GM18858 (cell line): ENCODE measurements at regions not wholly inside any gene's neighbourhood (a gene's known extent, or its start where the extent isn't known, plus 50 kb on each side); places are given as distances from the start of the nearest gene placed in this dataset.

Experiments used
- ATAC-seq: cut with Tn5 transposase; IDR thresholded peaks from one replicate; pipeline ENCODE4 v1.9.1; 2021; ENCODE audit not compliant: unreplicated experiment

DNA sequence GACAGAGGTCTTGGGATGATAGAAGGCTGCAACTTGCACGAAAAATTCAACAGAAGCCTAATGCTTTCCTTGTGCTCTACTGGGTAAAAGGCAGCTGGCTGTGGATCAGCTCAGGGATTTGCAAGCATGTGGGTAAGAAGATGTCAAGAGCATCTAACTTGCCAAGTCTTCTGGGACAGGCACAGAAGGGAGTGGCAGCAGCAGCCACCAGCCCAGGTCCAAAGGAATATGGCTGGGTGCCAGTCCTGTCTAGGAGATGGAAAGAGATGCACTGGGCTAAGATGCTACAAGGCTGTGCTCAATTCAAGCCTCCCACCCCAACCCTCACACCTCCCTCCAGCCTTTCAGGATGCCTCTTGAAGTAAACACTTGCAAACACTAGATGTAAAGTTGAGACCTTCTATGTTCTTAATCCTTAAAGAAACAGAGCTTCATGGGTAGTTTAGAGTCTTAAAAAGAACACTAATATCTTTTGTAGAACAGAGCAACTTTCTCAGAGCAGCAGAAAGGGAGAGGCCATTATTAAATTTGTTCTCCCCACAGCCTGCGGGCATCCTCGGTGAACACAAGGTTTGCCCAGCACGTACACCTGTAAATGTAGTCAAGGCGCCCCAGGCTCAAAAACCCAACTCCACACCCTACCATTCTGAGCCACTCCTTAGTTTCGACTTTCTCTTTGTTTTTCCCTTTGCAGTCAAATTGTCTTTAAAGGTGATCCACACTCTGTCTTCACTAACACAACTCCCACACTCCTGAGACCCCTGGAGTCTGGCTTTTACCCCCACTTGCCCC lies 64.6 kb upstream of the BCAR3 start:
- ATAC-seq, result no peak

DNA sequence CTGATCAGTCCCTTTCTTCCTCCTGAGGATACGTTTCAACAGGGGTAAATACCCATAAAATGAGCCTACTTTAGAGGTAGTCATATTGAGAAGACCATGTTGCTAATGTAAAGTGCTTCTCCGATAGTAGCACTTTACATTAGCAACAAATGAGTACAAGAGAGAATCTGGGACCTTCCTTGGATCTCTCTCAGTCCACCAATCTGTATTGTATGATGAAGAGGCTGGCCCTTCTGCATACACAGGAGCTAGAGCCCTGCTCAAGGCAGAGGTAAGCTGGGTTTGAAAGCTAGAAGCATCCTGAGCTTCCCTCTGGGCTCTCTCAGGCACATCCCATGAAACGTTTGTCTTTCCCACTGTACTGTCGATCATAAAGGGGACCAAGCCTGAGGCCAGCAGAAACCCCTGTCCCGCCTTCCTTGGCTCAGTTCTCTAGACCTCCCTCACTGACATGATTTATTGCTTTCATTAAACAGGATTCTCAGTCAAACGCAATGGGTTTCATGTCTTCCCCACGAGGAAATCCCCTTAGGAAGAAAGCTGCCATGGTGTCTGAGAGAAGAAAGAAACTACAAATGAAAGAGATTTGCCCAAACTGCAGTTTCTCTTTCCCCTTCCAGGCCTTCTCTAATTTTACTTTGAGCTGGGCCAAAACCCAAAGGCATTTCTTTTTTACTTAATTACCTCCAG lies 62.8 kb upstream of the BCAR3 start:
- ATAC-seq, result no peak

DNA sequence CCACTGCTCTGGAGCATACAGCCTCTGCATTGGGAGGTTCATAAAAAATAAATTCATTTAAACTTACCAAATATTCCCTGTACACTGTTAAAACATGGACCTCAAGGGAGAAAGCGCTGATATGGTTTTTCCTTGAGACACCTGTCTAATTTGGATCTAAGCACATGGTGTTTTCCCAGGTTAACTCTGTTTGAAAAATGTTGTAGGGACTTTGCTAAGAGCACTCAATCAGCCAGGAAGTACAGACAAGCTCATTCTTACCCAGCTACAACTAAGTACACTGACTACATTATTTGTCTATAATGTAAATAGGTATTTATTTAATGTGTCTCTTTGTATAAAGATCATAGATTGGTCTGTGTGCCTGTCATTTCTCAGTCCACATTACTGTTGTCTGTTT lies 61.8 kb upstream of the BCAR3 start:
- ATAC-seq, result no peak

DNA sequence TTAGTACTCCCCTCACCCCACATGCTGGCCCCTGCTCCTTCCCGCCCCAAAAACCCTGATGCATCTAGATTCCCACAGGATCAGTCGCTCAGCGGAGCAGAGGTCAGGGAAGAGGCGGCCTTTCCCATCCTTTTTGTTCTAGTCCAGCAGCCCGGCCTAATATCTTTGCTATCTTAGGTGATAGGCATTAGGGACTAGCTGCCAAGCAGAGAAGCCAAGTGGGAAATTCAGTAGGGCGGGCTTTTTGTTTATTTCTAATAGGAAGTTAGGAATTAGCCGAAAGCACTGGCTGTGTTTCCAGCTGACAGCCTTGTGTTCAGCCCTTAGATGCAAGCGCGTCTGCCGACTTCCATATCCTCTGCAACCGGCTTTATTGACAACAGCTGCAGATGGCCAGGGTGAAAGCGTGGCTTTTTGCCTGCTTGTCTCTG lies 59.0 kb upstream of the BCAR3 start:
- no peak for ATAC-seq

DNA sequence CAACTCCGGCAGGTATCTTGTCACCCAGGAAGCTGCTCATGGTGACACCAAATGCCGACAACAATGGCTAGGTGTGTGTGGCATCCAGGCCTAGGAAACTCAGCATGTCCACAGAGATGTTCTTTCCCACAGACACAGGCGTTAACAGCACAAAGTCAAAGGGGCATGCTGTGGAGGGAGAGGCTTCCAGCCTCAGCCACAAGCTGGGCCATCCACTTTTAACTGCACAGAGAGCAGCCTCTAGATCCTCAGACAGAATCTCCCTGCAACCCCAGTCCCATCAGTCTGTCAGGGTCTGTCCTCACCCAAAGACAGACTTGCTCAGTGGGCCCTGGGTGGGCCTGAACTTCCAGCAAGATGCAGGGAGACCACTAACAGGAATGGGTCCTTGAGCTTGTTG lies 58.5 kb upstream of the BCAR3 start:
- no peak for ATAC-seq

DNA sequence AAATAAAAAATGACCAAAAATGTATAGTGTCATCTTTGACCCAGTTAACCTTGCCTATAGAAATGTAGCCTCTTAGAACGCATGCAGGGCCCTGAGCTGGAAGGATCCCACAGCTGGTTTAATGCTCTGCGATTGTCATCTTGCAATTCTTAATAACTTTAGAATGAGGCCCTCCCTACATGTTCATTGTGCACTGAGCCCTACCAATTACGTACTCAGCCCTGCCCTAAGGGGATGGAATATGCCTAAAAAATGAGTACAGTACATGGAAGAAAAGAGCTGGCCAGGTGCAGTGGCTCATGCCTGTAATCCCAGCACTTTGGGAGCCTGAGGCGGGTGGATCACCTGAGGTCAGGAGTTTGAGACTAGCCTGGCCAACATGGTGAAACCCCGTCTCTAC lies 57.8 kb upstream of the BCAR3 start:
- ATAC-seq, result no peak

DNA sequence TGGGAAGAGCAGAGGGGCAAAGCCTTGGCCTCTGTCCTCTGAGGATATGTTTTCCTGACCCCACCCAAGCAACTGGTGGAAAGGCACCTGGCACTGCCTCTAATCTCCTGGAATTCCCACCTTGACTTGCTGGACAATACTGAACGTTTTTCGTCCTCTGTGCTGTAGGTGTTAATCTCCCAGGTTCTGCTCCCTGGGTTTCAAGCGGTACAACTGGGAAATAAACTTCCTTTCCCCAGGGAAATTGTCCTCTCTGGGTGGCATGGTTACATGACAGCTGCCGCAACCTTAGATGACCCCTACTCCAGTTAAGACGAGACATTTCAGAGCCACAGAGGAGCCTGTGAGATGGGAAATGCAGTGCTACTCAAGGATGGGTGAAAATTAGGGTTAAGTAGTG lies 57.3 kb upstream of the BCAR3 start:
- ATAC-seq, result no peak

DNA sequence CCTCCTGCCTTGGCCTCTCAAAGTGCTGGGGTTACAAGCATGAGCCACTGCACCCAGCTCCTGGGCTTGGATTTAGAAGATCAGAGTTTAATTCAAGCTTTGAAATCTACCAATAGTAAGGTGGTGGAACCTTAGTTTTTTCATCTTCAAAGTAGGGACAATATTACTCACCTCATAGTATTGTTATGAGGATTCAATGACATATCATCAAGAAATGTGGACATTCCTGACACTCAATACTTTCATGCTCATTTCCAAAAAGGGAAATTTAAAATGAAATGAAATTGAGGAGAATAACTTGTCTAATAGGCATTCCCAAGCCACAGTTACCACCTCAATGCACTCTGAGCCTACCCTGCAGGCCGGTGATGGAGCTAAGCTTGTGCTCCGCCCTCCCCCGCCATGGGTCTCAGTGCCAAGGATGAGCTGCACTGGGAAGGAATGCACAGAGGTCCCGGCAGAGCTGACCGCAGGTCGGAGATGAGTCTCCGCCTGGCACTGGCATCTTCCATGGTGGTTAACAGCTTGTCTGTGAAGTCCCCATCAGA lies 56.5 kb upstream of the BCAR3 start:
- no peak for ATAC-seq

DNA sequence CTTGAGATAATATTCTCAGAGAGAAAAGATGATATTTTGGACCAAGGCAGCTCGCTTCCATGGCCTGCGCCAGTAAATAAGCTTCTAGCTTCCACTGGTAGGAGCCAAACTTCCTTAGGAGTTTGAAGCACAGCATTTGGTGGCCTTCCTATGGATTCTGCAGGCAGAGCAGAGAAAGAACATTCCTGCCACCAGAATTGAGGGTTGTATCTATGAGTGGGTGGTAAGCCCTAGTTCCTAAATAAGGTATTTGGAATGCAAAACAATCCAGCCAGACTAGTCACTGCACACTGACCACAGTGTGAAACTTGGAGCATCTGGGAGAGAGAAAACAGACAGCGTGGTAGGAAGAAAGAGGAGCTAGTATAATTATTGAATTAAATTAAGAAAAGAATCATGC lies 54.1 kb upstream of the BCAR3 start:
- no peak for ATAC-seq

DNA sequence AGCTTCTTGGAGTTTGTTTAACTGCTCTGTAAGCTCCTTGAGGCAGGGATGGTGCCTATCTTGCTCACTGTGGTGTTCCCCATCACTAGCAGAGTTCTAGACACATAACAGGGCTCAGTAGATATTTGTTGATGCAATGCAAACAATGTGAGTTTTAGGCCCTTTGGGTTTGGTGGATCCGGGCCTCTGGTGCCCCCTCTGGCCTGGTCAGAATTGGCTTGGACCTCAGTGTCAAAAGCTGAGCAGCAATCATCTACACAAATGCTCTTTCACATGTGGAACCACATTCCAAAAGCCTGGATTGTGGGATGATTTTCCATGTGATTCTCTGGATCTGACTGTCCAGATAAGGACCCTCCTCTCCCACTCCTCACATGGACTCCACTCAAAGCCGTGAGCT lies 53.4 kb upstream of the BCAR3 start:
- no peak for ATAC-seq

DNA sequence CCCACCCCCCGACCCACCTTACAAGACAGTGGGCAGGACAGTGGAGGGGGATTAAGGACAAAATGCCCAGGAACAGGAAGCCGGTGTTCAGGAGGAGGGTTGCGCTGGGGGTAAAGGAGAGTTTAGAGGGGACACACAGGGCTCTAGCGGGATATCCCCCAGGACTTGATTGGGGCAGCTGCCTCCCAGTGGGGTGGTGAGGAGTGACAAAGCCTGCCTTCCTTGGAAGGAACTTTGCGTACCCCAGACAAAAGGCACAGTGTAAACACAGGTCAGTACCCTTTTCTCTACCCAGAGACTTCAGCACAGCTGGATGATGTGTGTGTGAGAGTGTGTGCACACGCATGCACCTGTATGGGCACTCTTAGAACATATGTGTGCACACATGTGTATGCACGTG lies 51.7 kb upstream of the BCAR3 start:
- no peak for ATAC-seq

DNA sequence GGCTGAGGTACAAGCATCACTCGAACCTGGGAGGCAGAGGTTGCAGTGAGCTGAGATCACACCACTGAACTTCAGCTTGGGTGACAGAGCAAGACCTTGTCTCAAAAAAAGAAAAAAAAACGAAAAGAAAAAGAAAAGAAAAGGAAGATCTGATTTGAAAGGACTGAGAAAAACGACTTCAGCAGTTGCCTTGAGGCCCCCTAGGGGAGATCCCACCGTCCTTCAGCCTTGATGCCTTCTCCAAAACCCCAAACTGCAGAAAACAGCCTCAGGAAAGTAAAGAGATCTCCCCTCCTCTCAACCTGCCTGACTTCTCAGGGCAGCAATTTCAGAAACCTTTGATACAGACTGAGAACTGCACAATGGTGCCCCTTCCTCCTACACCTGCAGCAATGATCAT lies 50.9 kb upstream of the BCAR3 start:
- no peak for ATAC-seq
